GM10248 (cell line): ENCODE measurements at regions not wholly inside any gene's neighbourhood (a gene's known extent, or its start where the extent isn't known, plus 50 kb on each side); places are given as distances from the start of the nearest gene placed in this dataset.

Source experiments
- CTCF ChIA-PET: fragments of 300-600 bp; sonication (Branson Sonifier 250); formaldehyde crosslinking; extraction: SDS; loops from one replicate; lab custom pipeline; 2021; ENCODE audit warnings: antibody characterized with exemption; lab: Yijun Ruan, JAX
- POLR2A ChIA-PET: fragments of 350-650 bp; sonication (Branson Sonifier 250); formaldehyde crosslinking; extraction: SDS; loops from one replicate; lab custom pipeline; 2020; ENCODE audit warnings: antibody characterized with exemption; lab: Yijun Ruan, JAX
- DNase-seq: peaks from one replicate; pipeline ENCODE4 v3.0.0; 2012; ENCODE audit errors: extremely low spot score
- TF ChIP-seq, protein P1 (sequence below): IDR thresholded peaks from 2 replicates; pipeline ENCODE4 v1.5.1; 2012; ENCODE audit warnings: mild to moderate bottlenecking, low read depth; ENCODE audit errors: extremely low read depth, missing control alignments, control extremely low read depth

GRCh38 chr2:103484906-103485305 lies 723.1 kb downstream of the TMEM182 start:
- TF ChIP-seq, protein P1, sequence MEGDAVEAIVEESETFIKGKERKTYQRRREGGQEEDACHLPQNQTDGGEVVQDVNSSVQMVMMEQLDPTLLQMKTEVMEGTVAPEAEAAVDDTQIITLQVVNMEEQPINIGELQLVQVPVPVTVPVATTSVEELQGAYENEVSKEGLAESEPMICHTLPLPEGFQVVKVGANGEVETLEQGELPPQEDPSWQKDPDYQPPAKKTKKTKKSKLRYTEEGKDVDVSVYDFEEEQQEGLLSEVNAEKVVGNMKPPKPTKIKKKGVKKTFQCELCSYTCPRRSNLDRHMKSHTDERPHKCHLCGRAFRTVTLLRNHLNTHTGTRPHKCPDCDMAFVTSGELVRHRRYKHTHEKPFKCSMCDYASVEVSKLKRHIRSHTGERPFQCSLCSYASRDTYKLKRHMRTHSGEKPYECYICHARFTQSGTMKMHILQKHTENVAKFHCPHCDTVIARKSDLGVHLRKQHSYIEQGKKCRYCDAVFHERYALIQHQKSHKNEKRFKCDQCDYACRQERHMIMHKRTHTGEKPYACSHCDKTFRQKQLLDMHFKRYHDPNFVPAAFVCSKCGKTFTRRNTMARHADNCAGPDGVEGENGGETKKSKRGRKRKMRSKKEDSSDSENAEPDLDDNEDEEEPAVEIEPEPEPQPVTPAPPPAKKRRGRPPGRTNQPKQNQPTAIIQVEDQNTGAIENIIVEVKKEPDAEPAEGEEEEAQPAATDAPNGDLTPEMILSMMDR: no peak
- POLR2A ChIA-PET: no interaction called here
- no peak for DNase-seq
- CTCF ChIA-PET: no interaction called here

DNA sequence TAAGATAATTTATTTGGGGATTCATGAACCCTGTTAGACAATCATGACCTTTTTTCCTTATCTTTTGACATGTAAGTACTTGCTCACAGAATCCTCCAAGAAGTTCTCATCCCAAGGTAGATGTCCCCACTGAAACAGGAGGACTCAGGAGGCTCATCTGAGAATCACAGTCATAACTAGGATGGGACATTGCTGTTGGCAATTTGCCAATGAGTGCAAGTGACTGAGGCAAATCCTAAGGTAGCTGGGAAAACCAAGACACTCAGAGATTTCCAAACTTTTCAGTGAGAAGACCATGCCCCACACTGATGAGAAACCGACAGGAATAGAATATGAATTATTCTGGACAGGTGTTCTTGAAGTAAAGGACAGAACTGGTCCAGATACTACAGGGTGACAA lies 735.0 kb downstream of the TMEM182 start:
- DNase-seq: no peak
- TF ChIP-seq, protein P1: no peak
- ChIA-PET CTCF (no interaction called here), POLR2A (no interaction called here)

GRCh38 chr2:103506812-103507211 lies 745.0 kb downstream of the TMEM182 start:
- TF ChIP-seq, protein P1: no peak
- POLR2A ChIA-PET: no interaction called here
- no peak for DNase-seq
- CTCF ChIA-PET: no interaction called here

DNA sequence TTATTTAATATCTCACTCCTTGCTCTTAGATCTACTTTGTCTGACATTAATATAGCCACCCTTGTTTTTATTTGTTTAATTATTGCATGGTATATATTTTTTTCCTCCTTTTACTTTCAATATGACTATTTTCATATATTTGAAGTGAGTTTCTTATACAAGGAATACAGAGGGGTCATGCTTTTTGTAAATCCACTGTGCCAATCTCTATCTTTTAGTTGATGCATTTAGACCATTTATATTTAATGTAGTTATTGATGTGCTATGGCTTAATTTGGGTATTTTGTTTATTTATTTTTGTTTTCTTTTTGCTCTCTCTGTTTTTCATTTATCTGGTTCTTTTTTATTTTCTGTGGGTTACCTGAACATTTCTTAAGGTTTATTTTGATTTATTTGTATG lies 750.6 kb downstream of the TMEM182 start:
- POLR2A ChIA-PET: no interaction called here
- CTCF ChIA-PET: no interaction called here
- DNase-seq: no peak
- TF ChIP-seq, protein P1: no peak

DNA sequence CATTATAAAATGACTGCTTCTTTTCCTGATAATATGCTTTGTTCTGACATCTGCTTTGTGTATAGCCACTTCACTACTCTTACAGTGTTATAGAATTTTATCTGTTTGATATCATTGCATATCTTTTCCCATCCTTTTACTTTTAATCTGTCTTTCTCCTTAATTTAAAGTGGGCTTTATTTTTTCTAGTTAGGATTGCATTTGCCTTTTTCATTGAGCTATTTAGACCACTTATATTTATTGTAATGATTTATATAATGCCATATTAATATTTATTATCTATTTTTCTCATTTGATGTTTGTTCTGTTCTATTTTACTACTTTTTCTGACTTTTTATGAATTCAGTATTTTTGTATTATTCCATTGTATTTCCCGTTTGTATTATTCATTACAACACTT lies 758.7 kb downstream of the TMEM182 start:
- POLR2A ChIA-PET: no interaction called here
- TF ChIP-seq, protein P1: no peak
- CTCF ChIA-PET: no interaction called here
- DNase-seq: no peak

GRCh38 chr2:103525756-103526155 lies 763.9 kb downstream of the TMEM182 start:
- TF ChIP-seq, protein P1: no peak
- ChIA-PET CTCF (no interaction called here), POLR2A (no interaction called here)
- no peak for DNase-seq

DNA sequence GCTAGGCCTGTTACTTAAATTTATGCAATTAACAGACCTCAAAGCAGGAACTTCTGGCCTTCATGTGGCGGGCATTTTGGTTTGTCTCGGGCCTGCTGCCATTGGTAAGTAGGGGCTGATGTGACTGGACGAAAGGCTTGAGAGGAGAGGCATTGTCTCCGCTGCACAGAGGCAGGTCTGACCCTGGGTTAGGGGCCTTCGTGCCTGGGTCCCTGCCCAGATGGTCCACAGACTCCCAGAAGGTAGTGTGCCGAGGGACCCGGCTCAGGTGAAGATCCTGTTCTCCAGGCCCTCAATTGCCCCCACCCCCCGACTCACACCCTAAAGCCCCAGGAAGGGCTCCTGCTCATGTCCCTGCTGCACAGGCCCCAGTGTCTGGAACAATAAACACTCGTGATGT lies 764.9 kb downstream of the TMEM182 start:
- CTCF ChIA-PET: no interaction called here
- POLR2A ChIA-PET: no interaction called here

More for the DNA sequence above, 764.9 kb downstream of the TMEM182 start:
- DNase-seq: no peak
- TF ChIP-seq, protein P1: no peak
